Right atrium auricular region (tissue), 2 donors: ENCODE measurements at regions not wholly inside any gene's neighbourhood (a gene's known extent, or its start where the extent isn't known, plus 50 kb on each side); places are given as distances from the start of the nearest gene placed in this dataset.

Experiments used
- DNase-seq: peaks from one replicate; pipeline ENCODE4 v3.0.0-alpha.2; 2019; ENCODE audit warnings: low spot score
- H3K27ac ChIP-seq, 2 donors: fragments of 200-600 bp; sonication (generic); 1 replicate in 1 of 2; 2 replicates in 1 of 2; pipeline ENCODE4 v1.5.1; 2016 to 2019
- H3K27me3 ChIP-seq, 2 donors: fragments of 200-600 bp; sonication (generic); one replicate each; pipeline versions ENCODE4 v1.5.1 to v1.6.0; 2017 to 2019
- H3K36me3 ChIP-seq: fragments of 200-600 bp; sonication (generic); one replicate; pipeline ENCODE4 v1.5.1; 2016
- H3K4me1 ChIP-seq, 2 donors: fragments of 200-600 bp; sonication (generic); one replicate each; pipeline versions ENCODE4 v1.5.1 to v1.6.0; 2017 to 2019
- H3K4me3 ChIP-seq, 2 donors: fragments of 200-600 bp; sonication (generic); 1 replicate in 1 of 2; 2 replicates in 1 of 2; pipeline ENCODE4 v1.5.1; 2017 to 2019; ENCODE audit warnings: mild to moderate bottlenecking in 1 of 2, moderate library complexity in 1 of 2
- H3K9me3 ChIP-seq, 2 donors: fragments of 200-600 bp; sonication (generic); one replicate each; pipeline ENCODE4 v1.5.1; 2019
- TF ChIP-seq, protein P1 (sequence below), 2 donors: fragments of 200-600 bp; sonication (generic); IDR thresholded peaks; one replicate each; pipeline ENCODE4 v1.5.1; 2019; ENCODE audit warnings: antibody characterized with exemption in 2 of 2

- TF ChIP-seq, protein P1, sequence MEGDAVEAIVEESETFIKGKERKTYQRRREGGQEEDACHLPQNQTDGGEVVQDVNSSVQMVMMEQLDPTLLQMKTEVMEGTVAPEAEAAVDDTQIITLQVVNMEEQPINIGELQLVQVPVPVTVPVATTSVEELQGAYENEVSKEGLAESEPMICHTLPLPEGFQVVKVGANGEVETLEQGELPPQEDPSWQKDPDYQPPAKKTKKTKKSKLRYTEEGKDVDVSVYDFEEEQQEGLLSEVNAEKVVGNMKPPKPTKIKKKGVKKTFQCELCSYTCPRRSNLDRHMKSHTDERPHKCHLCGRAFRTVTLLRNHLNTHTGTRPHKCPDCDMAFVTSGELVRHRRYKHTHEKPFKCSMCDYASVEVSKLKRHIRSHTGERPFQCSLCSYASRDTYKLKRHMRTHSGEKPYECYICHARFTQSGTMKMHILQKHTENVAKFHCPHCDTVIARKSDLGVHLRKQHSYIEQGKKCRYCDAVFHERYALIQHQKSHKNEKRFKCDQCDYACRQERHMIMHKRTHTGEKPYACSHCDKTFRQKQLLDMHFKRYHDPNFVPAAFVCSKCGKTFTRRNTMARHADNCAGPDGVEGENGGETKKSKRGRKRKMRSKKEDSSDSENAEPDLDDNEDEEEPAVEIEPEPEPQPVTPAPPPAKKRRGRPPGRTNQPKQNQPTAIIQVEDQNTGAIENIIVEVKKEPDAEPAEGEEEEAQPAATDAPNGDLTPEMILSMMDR (IDR thresholded peaks at IDR 0.05), result peak in 1 of 2 donors; percentile 21
- Histone ChIP-seq H3K27me3 (no peaks in the 10 kb centered on the region), H3K9me3 (no peaks in the 10 kb centered on the region), H3K4me1 (no peaks in the 10 kb centered on the region), H3K27ac (no peak overlapping the region), H3K36me3 (no peaks in the 10 kb centered on the region), H3K4me3 (no peak overlapping the region)
- no peak for DNase-seq
These were observed 987.0 kb downstream of the DIAPH3 start for GRCh38 chr13:59176775-59177174.

- Histone ChIP-seq H3K4me1 (no peaks in the 10 kb centered on the region), H3K4me3 (no peak overlapping the region), H3K27ac (no peak overlapping the region), H3K9me3 (no peaks in the 10 kb centered on the region), H3K27me3 (no peaks in the 10 kb centered on the region), H3K36me3 (no peaks in the 10 kb centered on the region)
- TF ChIP-seq, protein P1 (IDR thresholded peaks at IDR 0.05), result peak in 1 of 2 donors; percentile 27
- no peak for DNase-seq
These were observed 985.4 kb downstream of the DIAPH3 start for GRCh38 chr13:59178344-59178743.

DNA sequence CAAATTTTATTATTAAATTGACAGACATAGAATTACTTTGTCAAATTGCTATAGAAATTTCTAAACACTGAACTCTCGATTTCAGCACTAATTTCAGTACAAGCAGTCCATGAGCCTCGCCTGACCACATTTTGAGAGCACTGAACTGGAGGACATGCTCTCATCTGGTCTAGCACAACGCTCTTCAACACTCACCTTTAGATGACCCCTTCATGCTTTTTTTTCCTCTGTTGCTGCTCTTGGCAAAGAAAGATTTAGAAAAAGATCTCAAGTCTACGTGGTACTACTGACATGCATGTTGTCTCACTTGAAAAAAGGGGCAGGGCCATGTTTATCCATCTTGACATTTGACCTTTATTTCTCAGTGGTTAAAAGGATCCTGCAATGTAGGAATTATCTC is 981.5 kb downstream of the DIAPH3 start:
- Histone ChIP-seq H3K27me3 (no peaks in the 10 kb centered on the region), H3K4me3 (no peak overlapping the region), H3K36me3 (no peaks in the 10 kb centered on the region), H3K27ac (no peak overlapping the region), H3K9me3 (no peaks in the 10 kb centered on the region), H3K4me1 (no peaks in the 10 kb centered on the region)
- TF ChIP-seq, protein P1 (IDR thresholded peaks at IDR 0.05), result no peak
- no peak for DNase-seq

- Histone ChIP-seq H3K4me1 (no peaks in the 10 kb centered on the region), H3K27me3 (no peaks in the 10 kb centered on the region), H3K27ac (no peak overlapping the region), H3K36me3 (no peaks in the 10 kb centered on the region), H3K9me3 (no peaks in the 10 kb centered on the region), H3K4me3 (no peak overlapping the region)
- TF ChIP-seq, protein P1 (IDR thresholded peaks at IDR 0.05), result no peak
- no peak for DNase-seq
These were observed 966.3 kb downstream of the DIAPH3 start for GRCh38 chr13:59197397-59197796.

DNA sequence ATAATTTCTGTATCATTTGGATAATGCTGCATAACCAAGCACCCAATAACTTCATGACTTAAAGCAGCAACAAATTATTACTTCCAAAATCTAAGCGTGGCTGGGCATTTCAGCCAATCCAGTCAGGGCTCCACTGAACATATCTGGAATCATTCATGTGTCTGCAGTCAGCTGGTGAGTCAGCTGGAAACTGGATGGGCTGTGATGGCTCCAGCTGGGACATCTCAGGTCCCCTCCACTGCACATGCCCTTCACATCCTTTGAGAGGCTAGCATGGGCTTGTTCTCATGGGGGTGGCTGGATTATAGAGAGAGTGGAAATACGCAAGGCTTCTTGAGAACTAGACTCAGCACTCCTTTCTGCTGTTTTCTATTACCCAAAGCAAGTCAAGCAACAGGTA is 961.9 kb downstream of the DIAPH3 start:
- Histone ChIP-seq H3K4me3 (no peak overlapping the region), H3K9me3 (peaks cover 0 to 9% of the 10 kb centered on the region in 2 donors), H3K27me3 (no peaks in the 10 kb centered on the region), H3K27ac (no peak overlapping the region), H3K36me3 (no peaks in the 10 kb centered on the region), H3K4me1 (no peaks in the 10 kb centered on the region)
- no peak for DNase-seq
- TF ChIP-seq, protein P1 (IDR thresholded peaks at IDR 0.05), result no peak

DNA sequence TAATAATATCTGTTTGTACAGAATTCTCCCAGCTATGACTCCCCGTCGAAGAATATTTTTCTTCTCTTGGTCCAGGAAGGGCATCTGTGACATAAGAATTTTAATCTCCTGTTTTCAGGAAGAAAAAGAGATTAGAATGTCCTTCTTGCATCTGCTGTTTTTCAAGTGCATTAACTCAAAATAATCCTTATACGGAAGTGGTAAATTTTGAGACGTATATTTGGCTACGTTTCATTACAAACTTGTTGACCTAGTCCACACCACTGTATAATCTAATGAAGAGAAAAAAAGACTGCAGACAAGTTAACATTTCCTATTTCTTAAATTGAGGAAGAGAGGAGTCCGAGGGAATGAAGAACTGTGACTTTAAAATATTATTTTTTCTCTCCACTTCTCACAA is 959.9 kb downstream of the DIAPH3 start:
- no peak for DNase-seq
- Histone ChIP-seq H3K36me3 (no peaks in the 10 kb centered on the region), H3K4me3 (no peak overlapping the region), H3K27me3 (no peaks in the 10 kb centered on the region), H3K9me3 (peaks cover 0 to 9% of the 10 kb centered on the region in 2 donors), H3K27ac (no peak overlapping the region), H3K4me1 (no peaks in the 10 kb centered on the region)
- TF ChIP-seq, protein P1 (IDR thresholded peaks at IDR 0.05), result no peak
